HEK293 (cell line): ENCODE measurements at regions not wholly inside any gene's neighbourhood (a gene's known extent, or its start where the extent isn't known, plus 50 kb on each side); places are given as distances from the start of the nearest gene placed in this dataset.

ENCODE experiments used
- CTCF ChIA-PET: fragments of 350-600 bp; formaldehyde crosslinking; extraction: SDS; loops from one replicate; lab custom pipeline; 2021; ENCODE audit warnings: antibody characterized with exemption; lab: Yijun Ruan, JAX
- POLR2A ChIA-PET: fragments of 300-600 bp; formaldehyde crosslinking; extraction: SDS; loops from one replicate; lab custom pipeline; 2020; ENCODE audit warnings: antibody characterized with exemption, inconsistent platforms; lab: Yijun Ruan, JAX
- H3K27ac ChIP-seq: fragments of 200-500 bp; sonication (Bioruptor generic); 2 replicates; pipeline ENCODE4 v1.5.1; 2014; ENCODE audit warnings: low read depth, low read length, control low read depth, inconsistent platforms; ENCODE audit errors: extremely low read depth
- H3K36me3 ChIP-seq, 2 experiments: fragments of 200-500 bp in 1 of 2; sonication (Bioruptor generic) in 1 of 2; 1 replicate in 1 of 2; 2 replicates in 1 of 2; pipeline ENCODE4 v1.5.1; 2014 to 2017; ENCODE audit warnings: inconsistent platforms in 2 of 2, low read length in 2 of 2; ENCODE audit not compliant: control insufficient read depth in 2 of 2, insufficient read depth in 1 of 2
- H3K4me1 ChIP-seq: fragments of 200-500 bp; sonication (Bioruptor generic); 2 replicates; pipeline ENCODE4 v1.5.1; 2014; ENCODE audit warnings: mild to moderate bottlenecking, low read length, inconsistent platforms; ENCODE audit not compliant: control insufficient read depth, insufficient read depth
- H3K4me3 ChIP-seq: 2 replicates; pipeline ENCODE4 v1.5.1; 2011; ENCODE audit warnings: low read depth, mild to moderate bottlenecking, control low read depth, low read length, moderate library complexity
- H3K9me3 ChIP-seq: fragments of 200-500 bp; sonication (Bioruptor generic); 2 replicates; pipeline ENCODE4 v1.5.1; 2014; ENCODE audit warnings: low read depth, low read length, inconsistent platforms; ENCODE audit not compliant: control insufficient read depth, insufficient read depth
- HOXD13 ChIP-seq: sonication (generic); formaldehyde crosslinking; IDR thresholded peaks from 2 replicates; pipeline ENCODE4 v1.8.0; 2022; ENCODE audit warnings: missing genetic modification reagents, borderline replicate concordance
- KLF7 ChIP-seq: fragments of 450-650 bp; formaldehyde crosslinking; IDR thresholded peaks from 2 replicates; pipeline ENCODE4 v1.5.1; 2016; ENCODE audit warnings: missing biosample characterization, missing genetic modification characterization, borderline replicate concordance
- OSR2 ChIP-seq: fragments of 450-650 bp; formaldehyde crosslinking; IDR thresholded peaks from 2 replicates; pipeline ENCODE4 v1.5.1; 2016; ENCODE audit warnings: missing biosample characterization, missing genetic modification characterization
- PRDM10 ChIP-seq: fragments of 450-650 bp; formaldehyde crosslinking; IDR thresholded peaks from 2 replicates; pipeline ENCODE4 v1.5.1; 2016; ENCODE audit warnings: missing biosample characterization, missing genetic modification characterization
- ZIC2 ChIP-seq: fragments of 450-650 bp; formaldehyde crosslinking; IDR thresholded peaks from 2 replicates; pipeline ENCODE4 v1.5.1; 2016; ENCODE audit warnings: missing biosample characterization, missing genetic modification characterization
- ZNF157 ChIP-seq: fragments of 450-650 bp; formaldehyde crosslinking; IDR thresholded peaks from 2 replicates; pipeline ENCODE4 v1.5.1; 2016; ENCODE audit warnings: missing biosample characterization, missing genetic modification characterization
- ZNF221 ChIP-seq: fragments of 450-650 bp; formaldehyde crosslinking; IDR thresholded peaks from 2 replicates; pipeline ENCODE4 v1.5.1; 2017; ENCODE audit warnings: missing biosample characterization, missing genetic modification characterization, borderline replicate concordance
- ZNF23 ChIP-seq: fragments of 450-650 bp; formaldehyde crosslinking; IDR thresholded peaks from 2 replicates; pipeline ENCODE4 v1.5.1; 2016; ENCODE audit warnings: missing biosample characterization, missing genetic modification characterization, borderline replicate concordance
- ZNF24 ChIP-seq: fragments of 450-650 bp; formaldehyde crosslinking; IDR thresholded peaks from 2 replicates; pipeline ENCODE4 v1.5.1; 2016; ENCODE audit warnings: missing biosample characterization, missing genetic modification characterization
- ZNF266 ChIP-seq: fragments of 450-650 bp; formaldehyde crosslinking; IDR thresholded peaks from 2 replicates; pipeline ENCODE4 v1.5.1; 2016; ENCODE audit warnings: missing biosample characterization, missing genetic modification characterization, low read depth
- ZNF292 ChIP-seq: fragments of 450-650 bp; formaldehyde crosslinking; IDR thresholded peaks from 2 replicates; pipeline ENCODE4 v1.5.1; 2016; ENCODE audit warnings: low read depth, missing biosample characterization, missing genetic modification characterization, borderline replicate concordance
- ZNF324 ChIP-seq: fragments of 450-650 bp; formaldehyde crosslinking; IDR thresholded peaks from 2 replicates; pipeline ENCODE4 v1.5.1; 2016; ENCODE audit warnings: missing biosample characterization, missing genetic modification characterization
- ZNF341 ChIP-seq: fragments of 450-650 bp; formaldehyde crosslinking; IDR thresholded peaks from 2 replicates; pipeline ENCODE4; 2016; ENCODE audit warnings: low read depth, missing biosample characterization, missing genetic modification characterization
- ZNF354C ChIP-seq: fragments of 450-650 bp; formaldehyde crosslinking; IDR thresholded peaks from 2 replicates; pipeline ENCODE4 v1.5.1; 2016; ENCODE audit warnings: missing biosample characterization, missing genetic modification characterization, low read depth, borderline replicate concordance
- ZNF366 ChIP-seq: fragments of 450-650 bp; formaldehyde crosslinking; conservative IDR thresholded peaks from 2 replicates; pipeline ENCODE4 v1.5.1; 2016; ENCODE audit warnings: missing biosample characterization, missing genetic modification characterization
- ZNF394 ChIP-seq: fragments of 450-650 bp; formaldehyde crosslinking; IDR thresholded peaks from 2 replicates; pipeline ENCODE4 v1.5.1; 2016; ENCODE audit warnings: missing biosample characterization, missing genetic modification characterization, mild to moderate bottlenecking, moderate library complexity, borderline replicate concordance
- ZNF426 ChIP-seq: fragments of 450-650 bp; formaldehyde crosslinking; IDR thresholded peaks from 2 replicates; pipeline ENCODE4 v1.5.1; 2017; ENCODE audit warnings: missing biosample characterization, missing genetic modification characterization, mild to moderate bottlenecking, inconsistent platforms, moderate library complexity
- ZNF518A ChIP-seq: fragments of 450-650 bp; formaldehyde crosslinking; conservative IDR thresholded peaks from 2 replicates; pipeline ENCODE4 v1.5.1; 2016; ENCODE audit warnings: low read depth, missing biosample characterization, missing genetic modification characterization
- ZNF548 ChIP-seq: fragments of 450-650 bp; formaldehyde crosslinking; IDR thresholded peaks from 2 replicates; pipeline ENCODE4 v1.5.1; 2016; ENCODE audit warnings: missing biosample characterization, missing genetic modification characterization
- ZNF560 ChIP-seq: fragments of 450-650 bp; formaldehyde crosslinking; IDR thresholded peaks from 2 replicates; pipeline ENCODE4 v1.5.1; 2017; ENCODE audit warnings: missing biosample characterization, missing genetic modification characterization, borderline replicate concordance
- ZNF645 ChIP-seq: fragments of 450-650 bp; formaldehyde crosslinking; IDR thresholded peaks from 2 replicates; pipeline ENCODE4; 2016; ENCODE audit warnings: missing biosample characterization, missing genetic modification characterization
- ZNF670 ChIP-seq: fragments of 450-650 bp; formaldehyde crosslinking; IDR thresholded peaks from 2 replicates; pipeline ENCODE4 v1.5.1; 2016; ENCODE audit warnings: missing biosample characterization, missing genetic modification characterization, low read depth
- ZNF837 ChIP-seq: fragments of 450-650 bp; formaldehyde crosslinking; IDR thresholded peaks from 2 replicates; pipeline ENCODE4 v1.5.1; 2016; ENCODE audit warnings: missing biosample characterization, missing genetic modification characterization
- ZNF843 ChIP-seq: fragments of 450-650 bp; formaldehyde crosslinking; IDR thresholded peaks from 2 replicates; pipeline ENCODE4 v1.5.1; 2016; ENCODE audit warnings: missing biosample characterization, missing genetic modification characterization
- ZSCAN30 ChIP-seq: fragments of 450-650 bp; IDR thresholded peaks from 2 replicates; pipeline ENCODE4 v1.5.1; 2018; ENCODE audit warnings: missing biosample characterization, mild to moderate bottlenecking, missing genetic modification characterization, moderate library complexity

DNA sequence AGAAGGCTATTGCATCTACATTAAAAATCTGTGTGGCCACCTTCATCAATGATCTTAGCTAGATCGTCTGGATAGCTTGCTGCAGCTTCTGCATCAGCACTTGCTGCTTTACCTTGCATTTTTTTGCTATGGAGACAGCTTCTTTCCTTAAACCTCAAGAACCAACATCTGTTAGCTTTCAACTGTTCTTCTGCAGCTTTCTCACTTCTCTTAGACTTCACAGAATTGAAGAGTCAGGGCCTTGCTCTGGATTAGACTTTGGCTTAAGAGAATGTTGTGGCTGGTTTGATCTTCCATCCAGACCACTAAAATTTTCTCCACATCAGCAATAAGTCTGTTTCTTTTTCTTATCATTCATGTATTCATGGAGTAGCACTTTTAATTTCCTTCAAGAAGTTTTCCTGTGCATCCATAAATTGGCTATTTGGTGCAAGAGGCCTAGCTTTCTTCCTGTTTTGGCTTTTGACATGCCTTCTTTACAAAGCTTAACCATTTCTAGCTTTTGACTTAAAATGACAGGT, 54.4 kb upstream of the MAP4K4 start:
- TF ChIP-seq ZNF518A (tag by site-specific recombination) (no peak), ZSCAN30 (tag by site-specific recombination) (no peak), ZNF548 (no peak), ZNF837 (no peak), ZNF670 (tag by site-specific recombination) (no peak), PRDM10 (tag by site-specific recombination) (no peak), ZNF221 (tag by site-specific recombination) (no peak), ZNF324 (tag by site-specific recombination) (no peak), ZNF843 (tag by site-specific recombination) (no peak)
- TF ChIP-seq, all 188 proteins: peak for 0
- POLR2A ChIA-PET = no interaction called here

DNA sequence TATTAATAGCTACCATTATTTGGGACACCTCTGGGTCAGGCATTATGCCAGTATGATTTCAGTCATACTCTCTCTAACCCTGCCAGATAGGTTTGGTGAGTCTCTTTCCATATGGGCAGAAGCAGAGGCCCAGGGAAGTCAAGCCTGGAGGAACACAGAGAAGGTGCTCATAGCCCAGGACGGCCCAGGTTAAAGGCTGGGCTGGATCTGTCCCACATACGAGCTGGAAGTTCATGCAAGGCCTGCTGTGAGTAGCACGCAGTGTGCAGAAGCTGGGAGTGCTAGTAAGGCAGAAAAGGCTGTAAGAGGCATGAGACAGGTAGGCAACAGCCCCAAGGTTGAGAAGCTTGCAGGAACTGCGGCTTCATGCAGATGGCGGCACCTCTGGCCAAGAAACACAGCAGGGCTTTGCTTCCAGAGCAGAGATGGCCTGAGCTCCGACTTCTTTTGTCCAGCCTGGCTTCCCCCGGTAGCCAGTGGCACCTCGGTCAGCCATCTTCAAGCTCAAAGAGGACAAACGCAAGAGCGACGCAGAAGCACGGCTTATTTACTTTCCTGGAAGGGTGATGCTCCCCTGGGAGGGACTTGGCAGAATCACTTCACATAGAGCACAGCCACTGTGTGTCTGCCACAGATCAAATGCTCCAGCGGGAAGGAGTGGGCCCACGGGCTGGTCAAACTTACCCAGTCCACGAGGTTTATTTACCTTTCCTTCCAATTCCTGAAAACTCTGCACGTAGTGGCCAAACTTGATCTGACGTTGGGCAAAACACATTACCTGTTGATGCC, 58.5 kb upstream of the MAP4K4 start:
- H3K4me3 ChIP-seq = no peak overlapping the region
- ChIA-PET CTCF (interaction anchor here (0.7 kb wide), 1 partner anchor 193 kb away, joined by 3 read pairs; no protein-coding TSS in a partner anchor), POLR2A (no interaction called here)
- H3K36me3 ChIP-seq = no peaks in the 10 kb centered on the region
- H3K9me3 ChIP-seq = no peaks in the 10 kb centered on the region
- H3K4me1 ChIP-seq = no peaks in the 10 kb centered on the region
- no peak overlapping the region for H3K27ac ChIP-seq
- TF ChIP-seq ZNF645 (tag by site-specific recombination) = no peak
- no peak for TF ChIP-seq ZNF560 (tag by site-specific recombination)
- TF ChIP-seq OSR2 = no peak
- no peak for TF ChIP-seq HOXD13 (CRISPR knock-in tag)
- no peak for TF ChIP-seq ZNF426
- TF ChIP-seq ZNF23 (tag by site-specific recombination) = no peak
- no peak for TF ChIP-seq ZNF24 (tag by site-specific recombination)
- no peak for TF ChIP-seq KLF7
- no peak for TF ChIP-seq ZSCAN30 (tag by site-specific recombination)
- no peak for TF ChIP-seq ZNF354C (tag by site-specific recombination)
- no peak for TF ChIP-seq ZNF394 (tag by site-specific recombination)
- no peak for TF ChIP-seq ZNF341 (tag by site-specific recombination)
- TF ChIP-seq ZNF266 = no peak
- TF ChIP-seq ZIC2 (tag by site-specific recombination) = no peak
- TF ChIP-seq ZNF292 = no peak
- no peak for TF ChIP-seq ZNF157 (tag by site-specific recombination)
- TF ChIP-seq ZNF366 (tag by site-specific recombination) = no peak

More for the DNA sequence above, 54.4 kb upstream of the MAP4K4 start:
- no peak overlapping the region for H3K4me3 ChIP-seq
- H3K9me3 ChIP-seq = no peaks in the 10 kb centered on the region
- no peaks in the 10 kb centered on the region for H3K36me3 ChIP-seq
- CTCF ChIA-PET = interaction anchor here (0.6 kb wide), 1 partner anchor 110 kb away, joined by 5 read pairs; no protein-coding TSS in a partner anchor
- no peaks in the 10 kb centered on the region for H3K4me1 ChIP-seq
- H3K27ac ChIP-seq = no peak overlapping the region
